ENCODE measurements at regions not wholly inside any gene's neighbourhood (a gene's known extent, or its start where the extent isn't known, plus 50 kb on each side); places are given as distances from the start of the nearest gene placed in this dataset.

- DNase-seq (no peak), ATAC-seq (no peak)
- intact Hi-C loops (cut with micrococcal nuclease), result no loop called here
Measured at GRCh38 chr6:120682145-120682544, 652.1 kb downstream of the TBC1D32 start.

DNA sequence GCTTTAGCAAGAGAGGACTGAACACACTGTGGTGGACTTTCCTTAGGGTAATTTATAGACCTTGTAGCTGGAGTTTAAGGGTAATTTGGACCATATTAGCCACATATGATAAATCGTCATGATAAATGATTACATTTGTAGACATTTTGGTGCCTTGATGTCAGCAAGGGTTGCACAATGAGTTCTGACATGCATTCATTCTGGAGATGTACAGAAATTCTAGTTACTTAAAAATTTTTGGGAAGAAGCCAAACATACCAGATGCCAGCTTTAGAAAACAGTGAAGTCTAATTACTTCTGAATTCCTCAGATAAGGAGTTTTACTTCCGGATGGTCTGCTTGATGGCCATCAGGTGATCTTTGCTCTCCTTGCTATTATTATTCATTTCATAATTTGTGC lies 653.1 kb downstream of the TBC1D32 start:
- no peak for ATAC-seq
- no peak for DNase-seq
- intact Hi-C loops (cut with micrococcal nuclease), result no loop called here

DNA sequence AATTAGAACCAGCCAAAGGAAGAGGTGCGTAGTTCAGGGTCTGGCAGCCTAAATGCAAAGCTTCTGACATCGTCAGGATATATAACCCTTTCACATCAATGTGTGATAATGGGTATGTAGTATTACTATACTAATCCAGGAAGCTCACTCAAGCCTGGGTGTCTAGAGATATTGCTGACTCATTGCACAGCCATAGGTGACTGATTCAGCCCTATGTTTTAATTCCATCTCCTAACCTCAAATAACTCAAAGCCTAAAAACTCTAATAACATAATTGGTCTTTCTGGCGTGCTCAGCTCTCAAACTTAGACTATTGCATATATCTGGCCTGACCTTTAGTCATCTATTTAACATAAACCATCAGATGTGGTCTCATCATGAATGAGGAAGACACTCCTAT lies 658.4 kb downstream of the TBC1D32 start:
- intact Hi-C loops (cut with micrococcal nuclease), result no loop called here
- DNase-seq (no peak), ATAC-seq (no peak)

- intact Hi-C loops (cut with micrococcal nuclease), result no loop called here
- no peak for ATAC-seq
- no peak for DNase-seq
Measured at GRCh38 chr6:120671519-120671918, 662.8 kb downstream of the TBC1D32 start.

- no peak for ATAC-seq
- intact Hi-C loops (cut with micrococcal nuclease), result no loop called here
Measured at GRCh38 chr6:120652506-120652905, 681.8 kb downstream of the TBC1D32 start.

GRCh38 chr6:120648713-120649112 lies 685.6 kb downstream of the TBC1D32 start:
- ATAC-seq, result no peak
- DNase-seq, result no peak
- intact Hi-C loops (cut with micrococcal nuclease), result no loop called here

More at GRCh38 chr6:120652506-120652905, 681.8 kb downstream of the TBC1D32 start:
- no peak for DNase-seq

- no peak for DNase-seq
- ATAC-seq, result no peak
- intact Hi-C loops (cut with micrococcal nuclease), result no loop called here
Measured at GRCh38 chr6:120646101-120646500, 688.2 kb downstream of the TBC1D32 start.

GRCh38 chr6:120632975-120633374 lies 701.3 kb downstream of the TBC1D32 start:
- intact Hi-C loops (cut with micrococcal nuclease), result no loop called here
- DNase-seq, result no peak
- no peak for ATAC-seq

GRCh38 chr6:120627612-120628011 lies 706.7 kb downstream of the TBC1D32 start:
- intact Hi-C loops (cut with micrococcal nuclease), result no loop called here
- DNase-seq, result no peak
- no peak for ATAC-seq

GRCh38 chr6:120622127-120622631 lies 712.1 kb downstream of the TBC1D32 start:
- ATAC-seq (no peak), DNase-seq (no peak)
- intact Hi-C loops (cut with micrococcal nuclease), result no loop called here

DNA sequence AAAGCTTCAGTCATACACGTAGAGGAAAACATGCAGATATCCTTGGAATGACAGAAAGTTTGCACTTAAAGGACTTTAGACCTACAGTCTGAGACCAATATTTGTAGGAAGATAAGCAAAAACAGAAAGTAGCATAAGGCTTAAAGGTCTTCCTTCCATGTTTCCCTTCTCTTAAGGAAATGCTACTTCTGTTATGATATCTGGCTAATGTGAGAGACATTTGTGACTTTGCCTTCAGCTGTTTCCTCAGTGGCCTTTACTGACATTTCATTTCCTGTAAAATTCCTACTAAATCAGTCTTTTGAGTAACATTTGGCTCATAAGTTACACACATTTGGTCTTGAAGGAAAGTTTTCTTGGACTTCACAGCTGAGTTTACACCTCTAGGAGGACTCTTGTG lies 713.4 kb downstream of the TBC1D32 start:
- DNase-seq (no peak), ATAC-seq (no peak)
- intact Hi-C loops (cut with micrococcal nuclease), result no loop called here

DNA sequence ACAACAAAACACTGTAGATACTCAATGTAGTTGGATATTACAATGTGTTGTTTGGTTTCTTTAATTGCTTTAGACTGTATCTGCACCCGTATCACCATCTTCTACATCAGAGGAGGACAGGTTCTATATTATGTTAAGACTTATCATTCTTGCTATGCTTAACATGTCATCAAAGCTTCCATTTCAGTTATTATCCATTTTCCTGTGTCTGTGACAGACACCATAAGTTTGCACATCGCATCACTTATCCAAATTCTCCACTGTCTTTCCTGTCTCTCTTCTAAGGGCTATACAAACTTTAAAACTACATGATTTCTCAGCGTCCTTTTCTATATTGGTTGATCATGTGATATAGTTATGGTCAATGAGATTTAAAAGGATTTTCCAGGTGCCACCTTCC lies 719.0 kb downstream of the TBC1D32 start:
- no peak for DNase-seq
- intact Hi-C loops (cut with micrococcal nuclease), result no loop called here
- no peak for ATAC-seq

- no peak for ATAC-seq
- intact Hi-C loops (cut with micrococcal nuclease), result no loop called here
- DNase-seq, result no peak
Measured at GRCh38 chr6:120614723-120615122, 719.6 kb downstream of the TBC1D32 start.

DNA sequence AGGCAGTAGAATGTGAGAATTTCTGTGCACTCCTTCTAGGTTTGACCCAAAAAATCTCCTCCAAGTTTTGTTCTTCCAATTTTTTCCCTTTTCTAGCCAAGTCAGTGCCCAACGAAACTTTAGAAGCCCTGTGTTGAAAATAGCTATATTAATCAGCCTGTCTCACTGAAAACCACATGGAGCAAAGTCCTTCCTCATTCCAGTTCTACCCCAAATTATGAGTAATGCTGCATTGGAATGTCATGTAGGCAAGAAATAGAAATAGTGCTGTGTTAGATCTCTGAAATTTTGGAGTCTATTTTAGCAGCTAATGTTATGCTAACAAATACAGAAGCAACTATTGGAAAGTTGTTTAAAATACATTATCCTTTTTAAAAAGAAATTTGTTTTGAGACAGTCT lies 725.5 kb downstream of the TBC1D32 start:
- intact Hi-C loops (cut with micrococcal nuclease), result no loop called here
- DNase-seq, result no peak
- no peak for ATAC-seq

DNA sequence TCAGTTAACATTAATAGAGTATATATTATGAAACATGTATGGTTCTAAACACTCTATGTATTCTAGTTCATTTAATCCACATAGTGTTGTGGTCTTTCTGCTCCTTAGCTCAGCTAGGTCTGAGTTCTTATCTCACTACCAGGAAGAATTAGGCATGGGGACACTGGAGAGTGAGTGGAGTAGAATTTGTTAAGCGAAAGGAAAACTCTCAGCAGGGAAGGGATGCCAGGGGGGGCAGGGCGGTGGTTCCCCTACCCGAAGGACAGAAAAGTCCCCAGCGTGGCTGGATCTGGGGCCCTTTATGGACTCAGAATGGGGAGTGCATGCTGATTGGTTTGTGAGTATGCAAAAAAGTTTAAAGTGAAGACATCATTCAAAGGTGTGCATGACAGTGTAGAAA lies 727.5 kb downstream of the TBC1D32 start:
- intact Hi-C loops (cut with micrococcal nuclease), result no loop called here
- DNase-seq (peak; percentile 9), ATAC-seq (no peak)

DNA sequence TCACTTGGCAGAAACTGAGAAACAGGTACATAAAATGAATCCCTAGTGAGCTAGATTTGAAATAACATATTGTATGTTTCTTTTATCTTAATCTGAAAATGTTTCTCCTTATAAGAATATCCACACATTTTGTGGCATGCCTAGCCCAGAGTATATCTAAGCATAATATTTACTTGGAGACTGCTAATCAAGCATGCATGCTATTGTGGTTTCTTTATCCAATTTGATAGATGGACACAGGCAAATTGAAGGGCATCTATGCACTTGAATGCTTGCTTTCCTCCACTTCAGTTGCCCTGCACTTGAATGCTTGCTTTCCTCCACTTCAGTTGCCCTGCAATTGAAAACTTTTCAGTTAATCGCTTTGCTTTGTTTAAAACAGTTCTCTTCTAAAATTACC lies 729.8 kb downstream of the TBC1D32 start:
- intact Hi-C loops (cut with micrococcal nuclease), result no loop called here
- ATAC-seq, result no peak
- DNase-seq, result no peak

- no peak for DNase-seq
- intact Hi-C loops (cut with micrococcal nuclease), result no loop called here
- no peak for ATAC-seq
Measured at GRCh38 chr6:120590611-120591010, 743.7 kb downstream of the TBC1D32 start.

DNA sequence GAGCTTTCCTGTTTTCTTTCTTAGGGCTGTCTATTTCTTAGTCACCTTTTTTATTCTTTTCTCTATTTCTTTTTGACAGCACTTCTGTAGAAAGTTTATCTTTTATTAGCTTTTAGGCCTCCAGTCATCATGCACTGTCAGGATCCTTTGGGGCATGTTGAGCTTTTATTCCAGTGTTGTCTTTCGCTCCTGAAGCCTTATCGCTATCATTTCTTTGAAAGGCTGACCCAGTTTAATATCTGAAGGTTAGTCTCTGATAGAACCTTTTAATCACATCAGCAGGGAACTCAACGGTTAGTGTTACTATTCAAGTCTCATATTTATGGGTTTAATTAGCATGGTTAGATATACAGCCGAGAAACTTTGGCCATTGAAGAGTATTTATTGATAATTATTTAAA lies 745.9 kb downstream of the TBC1D32 start:
- ATAC-seq (no peak), DNase-seq (no peak)
- intact Hi-C loops (cut with micrococcal nuclease), result no loop called here

DNA sequence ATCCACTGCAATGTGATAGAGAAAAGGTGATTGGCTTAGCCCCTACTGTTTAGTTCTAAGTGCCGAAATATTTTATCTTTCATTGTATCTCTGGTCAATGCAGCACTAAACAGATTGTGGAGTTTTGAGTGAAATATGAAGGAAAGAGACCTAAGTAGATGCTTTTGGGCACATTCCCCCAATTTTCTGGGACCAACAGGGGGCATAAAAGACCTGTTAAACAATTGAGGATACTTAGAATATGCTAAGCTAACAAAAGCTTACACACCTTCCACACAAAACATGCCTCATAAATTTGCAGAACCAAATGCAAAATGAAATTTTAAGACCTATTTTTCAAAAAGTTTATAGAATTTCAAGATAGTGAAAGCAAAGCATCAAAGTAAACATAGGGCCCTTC lies 746.9 kb downstream of the TBC1D32 start:
- intact Hi-C loops (cut with micrococcal nuclease), result no loop called here
- ATAC-seq (no peak), DNase-seq (no peak)

DNA sequence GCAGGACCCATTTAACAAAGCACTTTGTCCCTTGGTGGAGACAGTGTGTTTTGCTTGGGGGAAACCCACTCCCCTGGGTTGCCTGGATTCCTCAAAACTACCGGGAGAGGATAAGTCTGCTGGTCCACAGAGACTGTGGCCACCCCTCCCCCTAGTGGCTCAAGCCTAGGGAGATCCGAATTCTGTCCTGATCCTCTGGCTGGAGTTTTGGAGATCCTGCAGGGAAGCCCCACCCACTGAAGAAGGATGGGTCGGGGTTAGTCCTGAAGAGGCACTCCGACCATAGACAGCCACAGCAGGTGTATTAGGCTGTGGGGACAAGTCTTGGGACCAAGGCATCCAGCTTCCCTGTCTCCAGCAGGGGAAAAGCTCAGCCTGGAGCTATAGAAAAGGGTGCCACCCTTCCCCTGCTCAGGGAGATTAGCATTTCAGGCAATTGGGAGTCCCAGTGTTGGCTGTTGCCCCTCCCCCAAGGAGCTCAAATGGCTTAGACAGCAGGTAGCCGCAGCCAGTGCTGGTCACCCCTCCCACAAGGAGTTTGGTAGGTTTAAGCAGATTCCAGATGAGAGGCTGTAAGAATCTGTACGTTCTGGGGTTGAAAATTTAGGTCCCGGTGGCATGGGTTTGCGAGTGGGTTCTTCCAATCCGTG lies 750.0 kb downstream of the TBC1D32 start:
- ATAC-seq (no peak), DNase-seq (no peak)
- intact Hi-C loops (cut with micrococcal nuclease), result no loop called here

DNA sequence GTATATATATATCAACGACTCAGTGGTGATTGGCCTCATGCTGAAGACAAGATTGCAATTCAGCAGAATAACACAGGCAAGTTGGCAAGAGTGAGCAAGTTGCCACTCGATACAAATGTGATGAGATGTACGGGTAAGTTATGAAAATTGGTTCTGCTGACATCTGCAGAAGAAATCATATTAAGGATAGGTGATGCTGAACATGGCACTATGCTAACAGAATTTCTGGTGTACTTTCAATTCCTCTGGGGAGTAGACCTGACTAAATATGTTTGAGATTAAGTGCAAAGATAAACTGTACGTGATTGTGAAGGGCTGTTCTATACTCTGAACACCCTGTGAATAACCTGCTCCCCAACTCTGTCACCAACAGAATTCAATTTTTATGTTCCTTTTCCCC lies 758.2 kb downstream of the TBC1D32 start:
- intact Hi-C loops (cut with micrococcal nuclease), result no loop called here
- no peak for DNase-seq
- no peak for ATAC-seq

DNA sequence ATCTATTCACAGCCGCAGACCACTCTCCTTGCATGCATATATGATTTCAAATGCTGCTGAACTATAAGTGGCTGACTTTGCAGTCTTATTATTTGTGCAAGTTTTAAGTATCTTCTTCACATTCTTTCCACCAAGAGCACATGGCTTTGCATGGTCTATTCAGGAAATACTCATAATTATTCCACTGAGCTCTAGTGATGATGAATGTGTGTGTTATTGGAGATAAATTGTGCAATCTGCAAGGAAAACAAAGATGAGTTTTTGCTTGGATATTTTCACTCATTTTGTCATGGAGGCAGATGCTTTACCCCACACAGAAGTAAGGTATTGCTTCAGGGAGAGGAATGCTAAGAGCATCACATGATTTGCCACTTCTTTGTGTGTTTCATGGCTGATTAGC lies 764.6 kb downstream of the TBC1D32 start:
- intact Hi-C loops (cut with micrococcal nuclease), result no loop called here
- DNase-seq (no peak), ATAC-seq (no peak)
